Memory B cell (primary cell): ENCODE measurements at regions not wholly inside any gene's neighbourhood (a gene's known extent, or its start where the extent isn't known, plus 50 kb on each side); places are given as distances from the start of the nearest gene placed in this dataset.

Experiments used
- ATAC-seq: fragments of 150-1000 bp; cut with Tn5 transposase; 2 replicates; pipeline ENCODE4 v1.10.0; 2021; ENCODE audit warnings: low read depth, mild to moderate bottlenecking, moderate library complexity
- DNase-seq, 2 donors: peaks; one replicate each; pipeline ENCODE4 v3.0.0; 2022; ENCODE audit warnings: low spot score in 2 of 2
- H3K27ac Mint-ChIP-seq: one replicate; pipeline ENCODE4 v1.8.0; 2022; ENCODE audit warnings: mild to moderate bottlenecking, moderate library complexity, mixed read lengths
- H3K27me3 Mint-ChIP-seq: one replicate; pipeline ENCODE4 v1.8.0; 2022; ENCODE audit warnings: mixed read lengths
- H3K36me3 Mint-ChIP-seq: one replicate; pipeline ENCODE4 v1.8.0; 2022; ENCODE audit warnings: mild to moderate bottlenecking, mixed read lengths
- H3K4me1 Mint-ChIP-seq: one replicate; pipeline ENCODE4 v1.8.0; 2022; ENCODE audit warnings: mixed read lengths
- H3K4me3 Mint-ChIP-seq: one replicate; pipeline ENCODE4 v1.8.0; 2022; ENCODE audit warnings: mild to moderate bottlenecking, moderate library complexity, mixed read lengths
- H3K9me3 Mint-ChIP-seq: one replicate; pipeline ENCODE4 v1.8.0; 2022; ENCODE audit warnings: mixed read lengths

DNA sequence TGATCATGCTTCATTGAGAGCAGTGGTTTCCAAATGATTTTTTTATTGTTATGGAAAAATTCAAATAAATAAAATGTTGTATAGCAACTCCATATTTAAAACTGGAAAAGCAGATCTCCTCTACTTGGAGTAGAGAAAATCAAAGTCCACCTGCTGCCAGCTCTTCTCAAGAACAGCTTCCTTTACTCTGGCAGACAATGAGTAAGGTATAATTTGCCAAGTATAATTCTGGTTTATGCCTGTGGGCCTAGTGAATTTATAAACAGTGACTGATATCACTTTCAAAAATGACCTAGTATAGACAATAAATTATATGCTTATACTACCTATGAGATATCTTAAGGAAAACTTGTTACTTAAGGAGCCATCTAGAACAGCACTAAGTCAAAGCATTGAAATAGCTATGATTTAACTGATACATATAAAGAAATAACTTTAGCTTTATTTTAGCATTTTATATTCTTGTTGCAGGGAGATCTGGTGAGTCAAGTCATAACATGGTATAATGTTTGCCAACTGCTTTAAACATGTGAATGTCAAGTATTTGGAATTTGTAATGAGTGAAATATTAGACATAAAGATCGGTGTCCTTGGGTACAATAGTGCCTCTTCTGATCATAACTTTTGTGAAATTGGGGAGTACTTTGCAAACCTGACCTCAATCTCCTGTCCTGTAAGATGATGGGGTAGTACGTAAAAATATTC is 1389.1 kb upstream of the PIK3C3 start:
- DNase-seq (no peak), ATAC-seq (no peak)
- no peaks in the 10 kb centered on the region for H3K4me1 Mint-ChIP-seq
- no peaks in the 10 kb centered on the region for H3K27me3 Mint-ChIP-seq
- no peak overlapping the region for H3K4me3 Mint-ChIP-seq
- no peaks in the 10 kb centered on the region for H3K36me3 Mint-ChIP-seq
- no peak overlapping the region for H3K27ac Mint-ChIP-seq
- H3K9me3 Mint-ChIP-seq, result no peaks in the 10 kb centered on the region

DNA sequence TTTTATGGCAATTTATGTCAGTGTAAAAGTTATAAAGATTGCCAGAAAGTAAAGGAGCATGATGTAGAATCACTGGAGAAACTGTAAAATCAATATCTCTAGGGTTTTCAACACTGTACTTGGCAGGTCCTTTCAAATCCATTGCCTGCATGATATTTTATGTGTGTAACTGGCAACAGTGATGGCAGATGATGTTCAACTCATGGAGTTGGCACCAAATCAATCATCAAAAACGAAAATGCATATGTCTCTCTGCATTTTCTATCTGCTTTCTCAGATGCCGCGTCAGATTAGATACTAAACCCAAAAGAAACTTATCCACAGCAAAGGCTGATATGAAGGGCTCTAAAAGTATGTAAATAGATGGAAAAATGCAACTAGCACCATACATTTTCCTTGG is 1395.5 kb upstream of the PIK3C3 start:
- no peak overlapping the region for H3K27ac Mint-ChIP-seq
- no peaks in the 10 kb centered on the region for H3K27me3 Mint-ChIP-seq
- H3K36me3 Mint-ChIP-seq, result no peaks in the 10 kb centered on the region
- H3K9me3 Mint-ChIP-seq, result no peaks in the 10 kb centered on the region
- no peak overlapping the region for H3K4me3 Mint-ChIP-seq
- ATAC-seq (no peak), DNase-seq (no peak)
- H3K4me1 Mint-ChIP-seq, result no peaks in the 10 kb centered on the region

DNA sequence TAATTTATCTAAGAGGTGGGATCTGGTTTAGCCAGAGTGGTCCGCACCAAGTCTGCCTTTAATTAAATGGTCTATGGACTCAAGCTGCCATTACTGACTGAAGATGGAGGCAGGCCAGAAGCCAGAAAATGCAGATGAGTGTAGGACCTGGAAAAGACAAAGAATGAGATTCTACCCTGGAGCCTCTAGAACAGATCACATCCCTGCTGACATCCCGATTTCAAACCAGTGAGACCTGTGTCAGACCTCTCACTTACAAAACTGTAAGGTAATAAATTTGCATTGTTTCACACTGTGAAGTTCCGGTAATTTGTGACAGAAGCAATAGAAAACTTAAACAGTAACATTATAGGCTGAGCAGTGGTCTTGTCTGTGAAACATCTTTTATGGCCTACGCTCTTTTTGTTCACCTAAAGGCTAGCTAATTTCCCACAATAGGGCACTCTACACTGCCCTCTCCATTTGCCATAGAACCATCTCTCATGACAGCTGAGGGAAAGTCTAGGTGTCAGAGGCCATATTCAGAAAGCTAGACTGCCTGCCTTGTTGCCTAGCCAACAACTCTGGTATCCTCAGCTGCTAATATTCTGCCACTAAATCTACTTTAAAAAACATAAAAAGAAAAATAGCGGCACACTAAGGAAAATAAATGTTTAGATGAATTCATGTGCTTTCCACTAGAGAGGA is 1396.2 kb upstream of the PIK3C3 start:
- Mint-ChIP-seq H3K4me3 (no peak overlapping the region), H3K4me1 (no peaks in the 10 kb centered on the region), H3K27me3 (no peaks in the 10 kb centered on the region), H3K36me3 (no peaks in the 10 kb centered on the region), H3K9me3 (no peaks in the 10 kb centered on the region), H3K27ac (no peak overlapping the region)
- ATAC-seq (no peak), DNase-seq (no peak)

DNA sequence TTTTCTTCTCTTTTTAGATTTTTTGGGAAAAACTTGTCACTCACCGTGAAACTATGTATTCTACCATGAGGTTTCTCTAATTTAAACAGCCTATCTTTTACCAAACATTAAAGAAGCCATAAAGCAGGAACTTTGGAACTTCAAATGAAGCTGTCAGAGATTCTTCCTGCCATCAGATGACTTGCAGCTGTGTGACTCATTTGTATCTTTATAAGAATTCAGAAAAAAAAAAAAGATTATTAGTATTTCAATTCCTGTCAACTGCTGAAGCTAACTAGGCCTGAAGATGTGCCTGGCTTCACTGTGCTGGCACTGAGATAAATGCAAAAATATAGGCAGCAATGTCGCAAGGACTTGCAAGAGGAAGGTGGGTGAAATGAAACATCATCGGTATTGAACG is 1399.1 kb upstream of the PIK3C3 start:
- no peaks in the 10 kb centered on the region for H3K9me3 Mint-ChIP-seq
- ATAC-seq (no peak), DNase-seq (no peak)
- H3K27me3 Mint-ChIP-seq, result no peaks in the 10 kb centered on the region
- no peak overlapping the region for H3K4me3 Mint-ChIP-seq
- no peak overlapping the region for H3K27ac Mint-ChIP-seq
- H3K4me1 Mint-ChIP-seq, result no peaks in the 10 kb centered on the region
- no peaks in the 10 kb centered on the region for H3K36me3 Mint-ChIP-seq

DNA sequence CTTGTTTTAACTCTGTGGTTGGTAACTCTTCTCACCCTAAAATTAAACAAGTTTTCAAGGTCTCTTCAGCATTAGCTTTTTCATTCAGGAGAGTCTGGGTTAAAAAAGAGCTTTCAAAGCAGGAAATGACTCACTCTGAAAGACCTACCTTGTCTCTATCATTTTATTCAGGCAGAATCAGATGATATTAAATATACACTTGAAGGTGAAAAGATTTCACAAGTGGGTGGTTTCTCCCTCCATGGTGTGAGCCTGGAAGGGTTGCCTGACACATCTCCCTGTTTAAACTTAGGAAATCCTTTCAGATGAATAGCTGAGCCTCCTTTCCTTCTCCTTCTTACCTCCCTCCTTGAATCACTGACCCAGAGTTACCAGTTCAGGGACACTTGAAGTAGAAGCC is 1402.0 kb upstream of the PIK3C3 start:
- Mint-ChIP-seq H3K4me3 (no peak overlapping the region), H3K36me3 (no peaks in the 10 kb centered on the region), H3K27me3 (no peaks in the 10 kb centered on the region), H3K4me1 (no peaks in the 10 kb centered on the region), H3K27ac (no peak overlapping the region), H3K9me3 (peaks cover 3% of the 10 kb centered on the region)
- no peak for DNase-seq
- ATAC-seq, result no peak

DNA sequence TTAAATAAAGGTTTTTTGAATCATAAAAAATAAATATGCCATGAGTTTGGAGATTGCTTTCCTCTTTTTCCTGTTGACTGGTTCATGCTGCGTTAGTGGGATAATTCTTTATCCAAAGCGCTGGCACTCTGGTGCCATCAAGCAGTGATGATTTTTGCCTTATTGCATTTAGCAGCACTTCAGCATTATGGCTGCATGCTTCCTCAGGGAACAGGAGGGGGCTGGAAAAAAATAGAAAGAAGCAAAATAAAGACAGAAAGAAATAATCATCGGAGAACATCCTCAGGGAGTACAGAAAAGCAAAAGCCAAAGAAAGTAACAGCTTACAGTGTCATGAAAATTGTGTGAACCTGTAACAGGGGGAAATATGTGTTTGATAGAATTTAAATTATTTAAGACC is 1408.2 kb upstream of the PIK3C3 start:
- Mint-ChIP-seq H3K27me3 (no peaks in the 10 kb centered on the region), H3K36me3 (no peaks in the 10 kb centered on the region), H3K27ac (no peak overlapping the region), H3K9me3 (peaks cover 7% of the 10 kb centered on the region), H3K4me3 (no peak overlapping the region), H3K4me1 (no peaks in the 10 kb centered on the region)
- ATAC-seq (no peak), DNase-seq (no peak)

DNA sequence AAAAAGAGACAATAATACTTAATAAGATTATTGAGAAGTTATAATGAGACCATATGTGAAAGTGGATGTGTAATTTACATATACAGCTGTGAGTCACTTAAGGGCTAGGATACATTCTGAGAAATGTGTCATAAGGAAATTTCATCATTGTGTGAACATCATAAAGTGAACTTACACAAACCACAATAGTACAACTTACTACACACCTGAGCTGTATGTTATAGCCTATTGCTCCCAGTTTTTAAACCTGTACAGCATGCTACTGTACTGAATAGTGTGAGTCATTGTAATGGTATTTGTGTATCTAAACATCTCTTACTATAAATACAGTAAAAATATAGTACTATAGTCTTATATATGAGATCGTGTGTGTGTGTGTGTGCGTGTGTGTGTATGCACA is 1420.3 kb upstream of the PIK3C3 start:
- DNase-seq (no peak), ATAC-seq (no peak)
- no peak overlapping the region for H3K4me3 Mint-ChIP-seq
- H3K9me3 Mint-ChIP-seq, result peaks cover 8% of the 10 kb centered on the region
- no peaks in the 10 kb centered on the region for H3K36me3 Mint-ChIP-seq
- H3K4me1 Mint-ChIP-seq, result no peaks in the 10 kb centered on the region
- H3K27me3 Mint-ChIP-seq, result no peaks in the 10 kb centered on the region
- H3K27ac Mint-ChIP-seq, result no peak overlapping the region

DNA sequence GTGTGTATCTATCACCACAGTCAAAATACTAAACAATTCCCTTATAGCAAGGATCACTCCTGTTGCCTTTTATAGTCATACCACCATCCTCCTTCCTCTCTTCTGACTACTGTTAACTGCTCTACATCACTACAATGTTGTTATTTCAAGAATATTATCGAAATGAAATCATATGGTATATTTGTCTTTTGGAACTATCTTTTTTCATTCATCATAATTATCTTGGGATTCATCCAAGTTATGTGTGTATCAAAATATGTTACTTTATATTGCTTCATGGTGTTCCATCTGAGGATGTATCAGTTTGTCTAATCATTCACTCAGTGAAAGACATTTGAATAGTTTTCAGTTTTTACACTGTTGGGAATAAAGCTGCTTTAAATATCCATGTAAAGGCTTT is 1423.0 kb upstream of the PIK3C3 start:
- Mint-ChIP-seq H3K27ac (no peak overlapping the region), H3K9me3 (peaks cover 4% of the 10 kb centered on the region), H3K36me3 (no peaks in the 10 kb centered on the region), H3K4me1 (no peaks in the 10 kb centered on the region), H3K27me3 (no peaks in the 10 kb centered on the region), H3K4me3 (no peak overlapping the region)
- ATAC-seq (no peak), DNase-seq (no peak)

DNA sequence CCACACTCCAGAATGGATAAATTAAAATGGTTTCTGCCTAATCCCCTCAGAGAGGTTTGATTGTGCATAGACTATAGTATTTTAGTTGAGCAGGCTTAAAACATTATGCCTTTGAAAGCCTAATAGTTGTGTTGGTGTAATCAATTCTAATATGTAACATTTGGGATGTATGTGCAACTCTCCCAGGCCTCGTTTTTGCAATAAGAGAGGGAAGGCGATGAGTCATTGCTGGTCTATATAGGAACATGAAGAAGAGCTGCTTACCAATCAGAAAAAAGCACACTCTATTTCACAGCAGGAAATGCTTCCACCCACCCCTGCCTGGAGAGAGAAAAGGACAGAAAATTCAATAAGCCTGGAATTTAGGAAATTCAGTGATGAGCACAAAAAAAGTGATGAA is 1424.0 kb upstream of the PIK3C3 start:
- no peaks in the 10 kb centered on the region for H3K4me1 Mint-ChIP-seq
- no peak for DNase-seq
- no peak overlapping the region for H3K4me3 Mint-ChIP-seq
- no peaks in the 10 kb centered on the region for H3K27me3 Mint-ChIP-seq
- no peak overlapping the region for H3K27ac Mint-ChIP-seq
- no peak for ATAC-seq
- H3K9me3 Mint-ChIP-seq, result peaks cover 6% of the 10 kb centered on the region
- no peaks in the 10 kb centered on the region for H3K36me3 Mint-ChIP-seq

DNA sequence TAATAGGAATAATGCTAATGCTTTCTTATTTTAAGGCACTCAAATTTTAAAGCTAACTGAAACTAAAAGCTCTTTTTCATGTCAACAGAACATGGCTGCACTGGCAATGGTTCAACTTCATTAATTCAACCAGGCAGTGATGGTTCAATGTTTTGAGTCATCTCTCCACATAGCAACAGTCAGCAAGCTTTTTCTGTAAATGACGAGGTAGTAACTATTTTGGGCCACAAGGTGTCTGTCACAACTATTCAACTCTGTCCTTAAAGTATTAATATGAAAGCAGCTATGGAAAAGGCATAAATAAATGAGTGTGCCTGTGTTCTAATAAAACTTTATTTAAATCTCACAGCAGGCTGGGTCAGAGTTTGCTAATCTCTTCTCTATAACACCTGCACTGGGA is 1425.6 kb upstream of the PIK3C3 start:
- H3K27me3 Mint-ChIP-seq, result no peaks in the 10 kb centered on the region
- H3K27ac Mint-ChIP-seq, result no peak overlapping the region
- no peaks in the 10 kb centered on the region for H3K4me1 Mint-ChIP-seq
- DNase-seq (no peak), ATAC-seq (no peak)
- peaks cover 7% of the 10 kb centered on the region for H3K9me3 Mint-ChIP-seq
- no peak overlapping the region for H3K4me3 Mint-ChIP-seq
- no peaks in the 10 kb centered on the region for H3K36me3 Mint-ChIP-seq

DNA sequence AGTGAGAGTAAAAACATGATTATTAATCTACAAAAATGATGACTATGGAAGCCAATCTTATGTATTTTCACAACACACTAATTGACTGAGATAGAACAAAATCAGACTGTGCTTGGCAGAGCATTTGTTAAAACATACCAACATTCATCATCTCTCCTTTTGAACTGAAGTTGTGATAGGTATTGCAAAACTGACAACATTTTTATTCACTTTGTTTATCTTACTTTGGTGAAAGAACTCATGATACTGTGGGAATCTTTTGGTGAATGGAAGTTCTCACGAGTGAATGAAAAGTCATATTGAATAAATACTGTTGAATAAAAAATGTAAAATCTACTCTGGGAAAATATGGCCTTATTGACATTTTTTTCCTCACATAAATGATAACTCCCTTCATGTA is 1430.2 kb upstream of the PIK3C3 start:
- H3K9me3 Mint-ChIP-seq, result peaks cover 8% of the 10 kb centered on the region
- H3K4me3 Mint-ChIP-seq, result no peak overlapping the region
- DNase-seq, result no peak

DNA sequence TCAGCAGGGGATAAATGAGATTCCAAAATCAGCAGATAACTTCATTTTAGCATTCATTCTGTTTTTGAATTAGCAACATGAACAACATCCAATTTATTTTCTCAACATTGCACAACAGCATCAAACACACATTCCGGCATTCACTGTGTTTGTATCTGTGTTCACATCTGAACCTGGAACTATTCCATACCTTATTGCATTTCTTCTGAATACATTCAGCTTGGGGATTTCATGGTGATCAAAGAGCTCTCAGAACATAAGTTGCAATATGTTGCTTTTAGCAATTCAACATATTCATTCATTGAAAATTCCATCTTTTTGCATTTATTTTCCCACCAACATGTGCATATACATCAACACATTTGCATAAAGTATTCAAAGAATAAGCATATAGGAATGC is 1431.7 kb upstream of the PIK3C3 start:
- no peak for ATAC-seq
- H3K9me3 Mint-ChIP-seq, result peaks cover 7% of the 10 kb centered on the region

More for the DNA sequence above, 1430.2 kb upstream of the PIK3C3 start:
- Mint-ChIP-seq H3K36me3 (no peaks in the 10 kb centered on the region), H3K27ac (no peak overlapping the region), H3K27me3 (no peaks in the 10 kb centered on the region), H3K4me1 (no peaks in the 10 kb centered on the region)
- ATAC-seq, result no peak

DNA sequence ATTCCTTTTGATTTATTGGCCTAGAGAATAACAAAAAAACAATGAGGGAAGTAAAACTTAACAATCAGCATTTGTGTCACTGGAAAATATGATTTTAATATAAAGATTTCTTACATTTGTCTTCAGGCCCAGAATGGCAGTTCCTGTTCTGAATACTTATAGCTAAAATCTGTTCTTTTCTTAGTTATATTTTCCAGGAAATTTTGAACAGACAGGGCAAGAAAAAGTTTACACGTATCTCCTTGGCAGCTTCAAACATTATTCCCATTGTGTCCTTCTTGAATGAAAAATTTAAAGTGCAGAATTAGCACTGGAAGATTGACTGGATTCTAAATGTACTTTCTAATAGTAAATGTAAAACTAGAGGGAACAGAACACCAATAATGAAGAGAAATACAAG is 1454.0 kb upstream of the PIK3C3 start:
- ATAC-seq (no peak), DNase-seq (no peak)
- no peaks in the 10 kb centered on the region for H3K27me3 Mint-ChIP-seq
- H3K4me3 Mint-ChIP-seq, result no peak overlapping the region
- no peak overlapping the region for H3K27ac Mint-ChIP-seq
- H3K36me3 Mint-ChIP-seq, result no peaks in the 10 kb centered on the region
- no peaks in the 10 kb centered on the region for H3K4me1 Mint-ChIP-seq
- peaks cover 3% of the 10 kb centered on the region for H3K9me3 Mint-ChIP-seq

More for the DNA sequence above, 1431.7 kb upstream of the PIK3C3 start:
- Mint-ChIP-seq H3K4me3 (no peak overlapping the region), H3K27me3 (no peaks in the 10 kb centered on the region), H3K4me1 (no peaks in the 10 kb centered on the region), H3K27ac (no peak overlapping the region), H3K36me3 (no peaks in the 10 kb centered on the region)
- no peak for DNase-seq

DNA sequence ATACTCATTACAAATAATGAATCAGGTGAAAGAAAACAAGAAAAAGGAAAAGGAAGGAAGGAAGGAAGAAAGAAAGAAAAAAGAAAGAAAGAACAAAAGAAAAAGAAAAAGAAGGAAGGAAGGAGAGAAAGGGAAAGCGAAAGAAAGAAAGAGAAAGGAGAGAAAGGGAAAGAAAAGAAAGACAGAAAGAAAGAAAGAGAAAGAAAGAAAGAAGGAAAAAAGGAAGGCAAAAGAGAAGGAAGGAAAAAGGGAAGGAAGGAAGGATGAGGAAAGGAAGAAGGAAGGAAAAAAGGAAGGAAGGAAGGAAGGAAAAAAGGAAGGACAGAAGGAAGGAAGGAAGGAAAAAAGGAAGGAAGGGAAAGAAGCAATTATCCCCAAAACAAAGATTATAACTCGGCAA is 1460.4 kb upstream of the PIK3C3 start:
- Mint-ChIP-seq H3K9me3 (peaks cover 7% of the 10 kb centered on the region), H3K27me3 (no peaks in the 10 kb centered on the region), H3K36me3 (no peaks in the 10 kb centered on the region), H3K27ac (no peak overlapping the region), H3K4me3 (no peak overlapping the region), H3K4me1 (no peaks in the 10 kb centered on the region)
- no peak for ATAC-seq
- no peak for DNase-seq

DNA sequence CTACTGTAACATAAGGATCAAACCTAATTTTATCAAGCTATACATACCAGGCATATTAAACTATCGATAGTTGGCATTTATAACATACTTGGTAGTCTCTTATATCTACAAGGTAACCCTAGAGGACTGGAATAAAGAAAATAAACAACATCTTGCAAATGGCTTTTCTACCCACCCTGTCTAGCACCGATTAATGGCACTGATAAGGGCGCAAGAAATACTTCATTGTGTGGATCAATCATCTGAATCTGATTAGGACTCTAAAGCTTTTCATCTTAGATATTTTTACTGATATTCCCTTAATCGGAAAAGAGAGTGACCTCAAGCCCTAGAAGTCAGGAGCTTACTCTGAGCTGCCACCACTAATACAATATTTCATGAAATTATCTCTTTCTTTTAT is 1461.7 kb upstream of the PIK3C3 start:
- DNase-seq (no peak), ATAC-seq (no peak)
- H3K4me3 Mint-ChIP-seq, result no peak overlapping the region
- H3K4me1 Mint-ChIP-seq, result no peaks in the 10 kb centered on the region
- H3K9me3 Mint-ChIP-seq, result peaks cover 10% of the 10 kb centered on the region
- H3K36me3 Mint-ChIP-seq, result no peaks in the 10 kb centered on the region
- H3K27me3 Mint-ChIP-seq, result no peaks in the 10 kb centered on the region
- no peak overlapping the region for H3K27ac Mint-ChIP-seq
